ENCODE measurements at regions not wholly inside any gene's neighbourhood (a gene's known extent, or its start where the extent isn't known, plus 50 kb on each side); places are given as distances from the start of the nearest gene placed in this dataset.

- no peak for DNase-seq (ENCODE audit: low read depth)
- TF ChIP-seq, protein P1, sequence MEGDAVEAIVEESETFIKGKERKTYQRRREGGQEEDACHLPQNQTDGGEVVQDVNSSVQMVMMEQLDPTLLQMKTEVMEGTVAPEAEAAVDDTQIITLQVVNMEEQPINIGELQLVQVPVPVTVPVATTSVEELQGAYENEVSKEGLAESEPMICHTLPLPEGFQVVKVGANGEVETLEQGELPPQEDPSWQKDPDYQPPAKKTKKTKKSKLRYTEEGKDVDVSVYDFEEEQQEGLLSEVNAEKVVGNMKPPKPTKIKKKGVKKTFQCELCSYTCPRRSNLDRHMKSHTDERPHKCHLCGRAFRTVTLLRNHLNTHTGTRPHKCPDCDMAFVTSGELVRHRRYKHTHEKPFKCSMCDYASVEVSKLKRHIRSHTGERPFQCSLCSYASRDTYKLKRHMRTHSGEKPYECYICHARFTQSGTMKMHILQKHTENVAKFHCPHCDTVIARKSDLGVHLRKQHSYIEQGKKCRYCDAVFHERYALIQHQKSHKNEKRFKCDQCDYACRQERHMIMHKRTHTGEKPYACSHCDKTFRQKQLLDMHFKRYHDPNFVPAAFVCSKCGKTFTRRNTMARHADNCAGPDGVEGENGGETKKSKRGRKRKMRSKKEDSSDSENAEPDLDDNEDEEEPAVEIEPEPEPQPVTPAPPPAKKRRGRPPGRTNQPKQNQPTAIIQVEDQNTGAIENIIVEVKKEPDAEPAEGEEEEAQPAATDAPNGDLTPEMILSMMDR (conservative IDR thresholded peaks at IDR 0.05; ENCODE audit: low read length), result no peak
- no peak overlapping the region for H3K4me3 ChIP-seq (ENCODE audit: low read length)
Observed at GRCh38 chr10:31749301-31749700, 179.3 kb downstream of the ARHGAP12 start.

DNA sequence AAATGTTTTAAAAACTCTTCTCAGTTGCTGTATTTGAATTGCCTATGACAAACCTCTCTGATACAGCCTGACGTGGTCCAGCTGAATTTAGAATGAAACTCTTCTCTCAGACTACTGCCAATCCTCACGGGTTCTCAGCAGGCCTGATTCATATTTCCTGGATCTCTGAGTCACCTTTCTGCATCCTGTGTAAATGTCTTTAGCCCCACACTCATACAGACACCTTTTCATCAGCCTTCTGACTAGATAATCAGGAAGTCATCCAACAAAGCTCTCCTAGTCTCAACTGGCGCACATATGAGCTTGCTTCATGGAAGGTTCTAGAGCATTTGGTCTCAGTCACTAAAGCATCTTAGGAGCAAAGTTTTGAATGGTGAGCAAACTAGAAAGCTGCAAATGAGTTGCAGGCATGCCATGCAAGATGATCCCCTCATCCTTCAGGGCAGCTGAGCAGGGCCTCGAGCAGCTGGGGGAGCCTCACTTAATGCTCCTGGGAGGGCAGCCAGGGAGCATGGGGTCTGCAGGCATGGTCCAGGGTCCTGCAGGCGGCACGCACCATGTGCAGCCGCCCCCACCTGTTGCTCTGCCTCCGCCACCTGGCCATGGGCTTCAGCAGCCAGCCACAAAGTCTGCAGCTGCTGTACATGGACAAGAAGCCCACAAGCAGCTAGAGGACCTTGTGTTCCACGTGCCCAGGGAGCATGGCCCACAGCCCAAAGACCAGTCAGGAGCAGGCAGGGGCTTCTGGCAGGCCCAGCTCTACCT, 182.8 kb downstream of the ARHGAP12 start:
- peak; percentile 92 for DNase-seq (ENCODE audit: low read depth)
- H3K4me3 ChIP-seq (ENCODE audit: low read length), result no peak overlapping the region
- TF ChIP-seq, protein P1 (conservative IDR thresholded peaks at IDR 0.05; ENCODE audit: low read length), result no peak

DNA sequence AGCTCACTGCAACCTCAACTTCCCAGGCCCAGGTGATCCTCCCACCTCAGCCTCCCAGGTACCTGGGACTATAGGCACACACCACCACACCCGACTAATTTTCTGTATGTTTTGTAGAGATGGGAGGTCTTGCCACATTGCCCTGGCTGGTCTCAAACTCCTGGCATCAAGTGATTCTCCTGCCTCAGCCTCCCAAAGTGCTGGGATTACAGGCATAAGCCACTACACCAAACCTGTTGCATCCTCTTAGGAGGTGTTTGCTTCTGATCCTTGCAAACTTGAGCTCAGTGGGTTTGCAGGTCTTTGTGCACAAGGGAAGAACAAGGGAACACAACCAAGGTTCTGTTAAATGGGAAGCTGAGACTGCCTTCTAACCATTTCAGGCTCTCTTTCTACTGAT, 184.6 kb downstream of the ARHGAP12 start:
- H3K4me3 ChIP-seq (ENCODE audit: low read length), result no peak overlapping the region
- TF ChIP-seq, protein P1 (conservative IDR thresholded peaks at IDR 0.05; ENCODE audit: low read length), result no peak
- no peak for DNase-seq (ENCODE audit: low read depth)

GRCh38 chr10:31742255-31742654, 186.4 kb downstream of the ARHGAP12 start:
- no peak overlapping the region for H3K4me3 ChIP-seq (ENCODE audit: low read length)
- DNase-seq (ENCODE audit: low read depth), result no peak
- TF ChIP-seq, protein P1 (conservative IDR thresholded peaks at IDR 0.05; ENCODE audit: low read length), result no peak

DNA sequence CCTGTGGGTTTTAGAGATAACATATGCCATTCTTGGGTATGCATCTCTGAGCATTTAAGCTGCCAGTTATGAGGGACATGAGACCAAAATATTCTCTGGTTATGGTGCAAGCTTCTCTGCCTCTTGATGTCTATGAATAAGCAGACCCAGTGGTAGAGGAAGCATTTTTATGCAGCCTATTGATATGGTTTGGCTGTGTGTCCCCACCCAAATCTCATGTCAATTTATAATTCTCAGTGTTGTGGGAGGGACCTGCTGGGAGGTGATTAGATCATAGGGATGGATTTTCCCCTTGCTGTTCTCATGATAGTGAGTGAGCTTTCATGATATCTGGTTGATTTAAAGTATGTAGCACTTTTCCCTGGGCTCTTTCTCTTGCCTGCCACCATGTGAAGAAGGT, 187.2 kb downstream of the ARHGAP12 start:
- H3K4me3 ChIP-seq (ENCODE audit: low read length), result no peak overlapping the region
- TF ChIP-seq, protein P1 (conservative IDR thresholded peaks at IDR 0.05; ENCODE audit: low read length), result no peak
- DNase-seq (ENCODE audit: low read depth), result no peak

DNA sequence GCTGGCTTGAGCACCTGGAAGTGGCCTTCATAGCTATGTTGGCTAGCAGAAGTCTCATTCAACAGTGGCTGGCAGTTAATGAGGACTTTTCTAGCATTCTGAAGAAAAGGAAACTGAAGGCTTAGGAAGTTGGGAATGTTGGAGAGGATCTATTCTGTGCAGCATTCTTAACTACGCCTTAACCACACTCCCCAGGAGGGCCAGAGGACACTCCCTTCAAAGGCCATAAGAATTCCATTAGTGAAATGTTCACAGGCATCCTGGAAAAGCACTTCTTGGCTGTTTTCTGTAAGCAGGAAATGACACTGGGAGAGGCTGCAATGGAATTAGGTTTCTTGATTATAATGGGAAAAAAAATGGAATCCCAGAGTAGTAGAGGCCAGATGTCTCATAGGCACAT, 188.9 kb downstream of the ARHGAP12 start:
- H3K4me3 ChIP-seq (ENCODE audit: low read length), result no peak overlapping the region
- TF ChIP-seq, protein P1 (conservative IDR thresholded peaks at IDR 0.05; ENCODE audit: low read length), result no peak
- DNase-seq (ENCODE audit: low read depth), result peak; percentile 98

DNA sequence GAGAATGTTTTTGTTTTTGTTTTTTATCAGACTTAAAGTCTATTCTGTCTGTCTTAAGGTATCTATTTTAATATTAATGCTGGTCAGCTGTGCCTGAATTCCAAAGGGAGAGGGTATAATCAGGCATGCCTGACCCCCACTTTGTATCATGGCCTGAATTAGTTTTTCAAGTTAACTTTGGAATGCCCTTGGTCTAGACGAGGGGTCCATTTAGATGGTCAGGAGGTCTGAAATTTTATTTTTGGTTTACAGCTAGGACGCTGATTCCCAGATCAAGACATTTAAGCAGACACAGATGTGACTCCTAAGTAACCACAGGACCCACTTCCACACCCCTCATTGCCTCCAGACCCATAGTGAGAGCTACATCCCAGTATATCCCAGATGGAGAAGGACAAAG, 189.5 kb downstream of the ARHGAP12 start:
- peak; percentile 49 for DNase-seq (ENCODE audit: low read depth)
- no peak overlapping the region for H3K4me3 ChIP-seq (ENCODE audit: low read length)
- TF ChIP-seq, protein P1 (conservative IDR thresholded peaks at IDR 0.05; ENCODE audit: low read length), result no peak
